Superior temporal gyrus (tissue), 1 donor: ENCODE measurements at regions not wholly inside any gene's neighbourhood (a gene's known extent, or its start where the extent isn't known, plus 50 kb on each side); places are given as distances from the start of the nearest gene placed in this dataset.

Experiments used
- DNase-seq: peaks from one replicate; pipeline ENCODE4 v3.0.0-alpha.2; 2016; ENCODE audit errors: extremely low spot score

- DNase-seq: no peak
These were observed 168.1 kb upstream of the NOVA1 start for GRCh38 chr14:26765768-26766520.

DNA sequence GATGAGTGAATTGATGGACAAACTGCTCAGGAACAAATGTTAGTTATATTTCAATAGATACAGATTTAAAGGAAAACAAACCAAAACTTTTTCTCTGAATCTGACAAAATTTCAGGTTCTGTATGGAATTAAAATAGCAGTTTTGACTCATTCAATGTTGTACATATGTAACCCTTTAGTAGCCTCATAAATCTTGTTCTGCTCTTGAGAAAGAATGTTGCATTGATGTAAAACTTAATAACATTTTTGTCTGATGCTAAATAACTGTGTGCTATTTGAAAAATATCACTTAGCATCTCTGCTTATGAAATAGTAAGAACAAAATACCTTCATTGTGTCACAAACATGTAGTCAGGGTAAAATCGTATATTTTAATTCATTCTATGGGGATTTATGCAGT is 168.9 kb upstream of the NOVA1 start:
- no peak for DNase-seq

GRCh38 chr14:26773906-26774593 is 176.2 kb upstream of the NOVA1 start:
- DNase-seq: no peak

GRCh38 chr14:26775765-26776563 is 178.1 kb upstream of the NOVA1 start:
- peak; percentile 17 for DNase-seq

DNA sequence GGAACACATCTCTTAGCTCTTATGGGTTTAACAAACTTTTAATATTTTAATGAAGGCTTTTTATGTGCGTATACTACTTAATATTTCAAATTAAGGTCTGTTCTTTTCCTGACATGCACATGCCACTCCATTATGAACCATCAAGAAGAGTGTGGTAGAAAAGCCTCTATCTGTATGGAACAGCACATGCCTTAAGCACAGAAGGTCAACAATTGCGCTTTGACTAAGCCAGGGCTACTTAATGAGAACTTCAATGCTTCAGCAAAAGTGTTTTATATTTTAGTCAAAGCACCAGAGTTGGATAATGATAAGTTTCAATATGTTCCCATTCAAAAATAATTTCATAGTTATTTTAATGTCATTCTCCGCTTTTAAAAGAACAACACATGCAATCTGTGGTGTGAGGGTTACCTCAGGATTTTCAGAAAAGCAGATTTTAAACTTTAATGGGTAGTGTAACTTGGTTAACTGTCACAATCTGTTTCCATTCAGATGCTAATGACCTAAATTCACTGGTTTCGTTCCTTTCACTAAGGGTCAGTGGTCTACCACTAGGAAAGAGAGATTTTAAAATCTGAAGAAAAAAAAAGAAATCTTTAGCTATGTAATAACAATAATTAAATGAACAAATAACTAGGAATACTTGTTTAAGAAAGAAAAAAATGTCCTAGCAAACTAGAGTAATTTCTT is 193.4 kb upstream of the NOVA1 start:
- no peak for DNase-seq

- DNase-seq: no peak
These were observed 196.9 kb upstream of the NOVA1 start for GRCh38 chr14:26794731-26795130.

- no peak for DNase-seq
These were observed 210.6 kb upstream of the NOVA1 start for GRCh38 chr14:26808407-26808806.

GRCh38 chr14:26810631-26811030 is 212.8 kb upstream of the NOVA1 start:
- DNase-seq: no peak

- DNase-seq: no peak
These were observed 214.0 kb upstream of the NOVA1 start for GRCh38 chr14:26811756-26812305.

DNA sequence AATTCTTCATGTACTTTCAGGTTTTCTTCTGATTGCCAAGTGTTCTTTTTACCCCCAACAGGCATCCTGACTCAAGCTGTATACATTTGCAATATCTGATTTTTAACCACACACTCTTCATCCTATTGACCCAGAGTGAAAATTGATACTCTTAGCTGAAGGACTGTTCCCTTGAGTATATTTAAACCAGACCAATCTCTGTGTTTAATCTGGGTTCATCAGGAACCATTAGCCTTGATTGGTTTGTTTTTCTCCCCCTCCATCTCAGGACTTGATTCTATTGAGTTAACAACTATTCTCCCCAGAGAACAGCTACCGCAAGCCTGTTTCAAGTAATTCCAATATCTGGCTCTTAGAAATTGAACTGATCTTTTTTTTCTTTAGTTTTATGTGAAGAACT is 222.3 kb upstream of the NOVA1 start:
- DNase-seq: no peak

DNA sequence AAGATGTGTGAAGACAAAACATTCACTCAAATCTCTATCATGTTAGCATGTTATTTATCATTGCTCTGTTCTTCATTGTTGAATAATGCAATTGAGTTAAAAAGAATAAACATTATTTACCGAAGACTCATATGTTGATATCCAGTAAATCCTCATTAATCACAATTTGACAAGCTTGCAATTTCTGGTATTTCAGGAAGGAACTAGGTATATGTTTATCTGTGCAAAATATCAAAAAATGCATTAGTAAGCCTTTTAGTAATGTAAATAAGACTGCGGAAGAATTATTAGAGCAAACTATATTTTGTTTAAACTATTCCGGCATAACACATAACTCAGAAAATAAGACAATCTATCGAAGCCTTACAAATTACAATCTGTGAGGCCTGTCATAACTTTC is 222.7 kb upstream of the NOVA1 start:
- no peak for DNase-seq

- DNase-seq: no peak
These were observed 230.9 kb upstream of the NOVA1 start for GRCh38 chr14:26828741-26829140.

DNA sequence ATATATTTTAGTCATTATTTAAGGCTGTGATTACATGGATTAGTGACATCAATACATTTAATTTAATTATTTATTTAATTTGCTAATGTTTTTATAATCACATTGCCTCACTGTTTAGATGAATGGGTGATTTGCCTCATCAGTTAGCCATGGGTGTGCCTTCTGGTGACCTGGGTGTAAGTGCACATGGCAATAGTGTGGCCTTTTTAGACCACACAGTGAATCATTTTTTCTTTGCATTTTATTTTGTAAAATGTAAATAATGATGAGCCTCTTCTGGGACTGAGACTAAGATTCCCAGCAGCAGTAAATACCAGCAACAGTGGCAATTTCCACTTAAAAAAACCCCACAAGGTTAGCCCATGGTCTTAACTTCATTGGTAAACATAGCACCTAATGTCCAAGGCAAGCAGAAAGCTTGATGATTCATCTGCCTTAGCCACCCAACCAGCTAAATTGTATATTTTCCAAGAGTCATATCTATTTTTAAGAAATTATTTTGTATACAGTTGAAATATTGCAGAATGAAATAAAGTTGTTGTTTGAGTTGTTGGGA is 235.9 kb upstream of the NOVA1 start:
- no peak for DNase-seq

DNA sequence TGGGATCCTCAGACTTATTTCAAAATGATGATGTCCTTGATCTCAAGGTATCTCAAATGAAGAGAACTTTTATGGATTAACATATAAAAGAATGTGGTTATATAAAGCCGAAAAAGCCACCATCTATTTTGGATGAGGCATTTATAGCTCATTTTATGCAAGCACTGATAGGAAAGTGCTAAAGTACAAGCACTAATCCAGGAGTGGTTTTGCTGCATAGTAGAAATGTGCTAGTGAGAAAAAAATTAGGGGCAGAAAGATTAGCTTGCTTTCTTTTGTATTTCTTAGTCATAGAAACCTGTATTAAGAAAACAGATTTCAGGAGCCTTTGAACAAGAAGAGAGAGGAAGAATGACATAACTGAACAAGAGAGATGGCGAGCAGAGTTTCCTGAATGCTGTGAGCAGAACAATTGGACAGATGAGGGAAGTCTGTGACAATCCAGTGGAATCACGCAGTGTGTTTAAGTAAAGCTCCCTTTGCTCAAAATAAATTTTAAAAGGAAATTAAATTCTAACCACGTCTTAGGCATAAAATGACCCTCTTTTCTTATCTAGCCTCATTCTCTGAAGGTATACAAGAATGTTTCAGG is 238.2 kb upstream of the NOVA1 start:
- DNase-seq: peak; percentile 36

DNA sequence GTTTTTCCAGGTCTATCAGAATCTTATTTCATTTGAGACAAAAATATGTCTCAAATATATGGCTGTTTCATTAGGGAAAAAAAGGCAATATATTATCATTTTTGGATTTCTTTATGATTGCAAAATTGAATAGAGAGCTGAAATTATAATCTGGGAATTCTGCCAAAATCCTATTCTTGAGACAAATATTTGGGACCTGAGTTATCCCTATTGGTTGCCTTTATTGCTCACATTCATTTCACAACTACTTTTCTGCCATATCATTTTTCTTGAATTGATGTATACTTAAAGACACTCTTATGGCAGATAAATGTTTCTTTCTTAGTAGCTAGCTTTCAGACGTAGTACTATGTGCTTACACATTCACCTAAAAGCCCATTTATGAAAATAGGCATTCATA is 241.6 kb upstream of the NOVA1 start:
- no peak for DNase-seq

DNA sequence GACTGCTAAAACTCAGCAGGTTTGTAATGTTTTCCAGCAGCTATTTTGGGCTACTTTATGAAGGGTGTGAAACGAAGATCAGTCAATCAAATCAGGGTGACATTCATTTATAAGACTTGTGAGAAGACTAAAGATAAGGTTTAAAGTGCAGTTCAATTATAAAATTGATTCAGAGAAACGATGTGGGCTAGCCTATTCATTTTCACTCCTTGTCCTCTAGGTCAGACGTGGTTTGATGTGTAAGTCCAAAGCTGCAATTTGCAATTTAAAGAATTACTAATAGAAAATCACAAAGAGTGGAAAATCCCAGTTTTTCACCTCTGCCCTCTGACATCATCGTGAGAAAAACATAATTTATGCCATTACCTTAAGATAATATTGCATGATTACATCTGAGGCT is 243.5 kb upstream of the NOVA1 start:
- no peak for DNase-seq

GRCh38 chr14:26841920-26842741 is 244.3 kb upstream of the NOVA1 start:
- no peak for DNase-seq

GRCh38 chr14:26845151-26845818 is 247.5 kb upstream of the NOVA1 start:
- DNase-seq: no peak

GRCh38 chr14:26846388-26846787 is 248.6 kb upstream of the NOVA1 start:
- DNase-seq: no peak

DNA sequence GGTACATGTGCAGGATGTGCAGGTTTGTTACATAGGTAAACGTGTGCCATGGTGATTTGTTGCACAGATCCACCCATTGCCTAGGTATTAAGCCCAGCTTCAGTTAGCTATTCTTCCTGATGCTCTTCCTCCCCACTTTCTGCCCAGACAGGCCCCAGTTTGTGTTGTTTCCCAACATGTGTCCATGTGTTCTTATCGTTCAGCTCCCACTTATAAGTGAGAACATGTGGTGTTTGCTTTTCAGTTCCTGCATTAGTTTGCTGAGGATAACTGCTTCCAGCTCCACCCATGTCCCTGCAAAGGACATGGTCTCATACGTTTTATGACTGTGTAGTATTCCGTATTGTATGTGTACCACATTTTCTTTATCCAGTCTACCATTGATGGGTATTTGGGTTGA is 251.7 kb upstream of the NOVA1 start:
- no peak for DNase-seq
